KMS-11 (cell line): ENCODE measurements at regions not wholly inside any gene's neighbourhood (a gene's known extent, or its start where the extent isn't known, plus 50 kb on each side); places are given as distances from the start of the nearest gene placed in this dataset.

Experiments
- H2AFZ ChIP-seq: fragments of 200-600 bp; sonication (generic); 2 replicates; pipeline ENCODE4 v1.6.1; 2016; ENCODE audit warnings: antibody characterized with exemption, mixed run types, low read depth
- H3K27ac ChIP-seq: fragments of 200-600 bp; sonication (generic); 2 replicates; pipeline ENCODE4 v1.6.1; 2016; ENCODE audit warnings: mild to moderate bottlenecking, mixed run types
- H3K27me3 ChIP-seq: fragments of 200-600 bp; sonication (generic); 2 replicates; pipeline ENCODE4 v1.6.1; 2017; ENCODE audit warnings: mild to moderate bottlenecking, low read depth, mixed run types, moderate library complexity; ENCODE audit not compliant: insufficient read depth
- H3K36me3 ChIP-seq: fragments of 200-600 bp; sonication (generic); 2 replicates; pipeline ENCODE4 v1.6.1; 2017; ENCODE audit warnings: mild to moderate bottlenecking, mixed run types; ENCODE audit not compliant: insufficient read depth
- H3K4me1 ChIP-seq: fragments of 200-600 bp; sonication (generic); 2 replicates; pipeline ENCODE4 v1.6.1; 2016; ENCODE audit warnings: mild to moderate bottlenecking, low read depth, mixed run types; ENCODE audit not compliant: poor library complexity, severe bottlenecking
- H3K4me2 ChIP-seq: fragments of 200-600 bp; sonication (generic); 2 replicates; pipeline ENCODE4 v1.7.0; 2016; ENCODE audit warnings: mild to moderate bottlenecking, mixed run types
- H3K4me3 ChIP-seq: fragments of 200-600 bp; sonication (generic); IDR thresholded peaks from 2 replicates; pipeline ENCODE4 v1.6.1; 2017; ENCODE audit warnings: low read depth, low read length, mixed read lengths; ENCODE audit not compliant: insufficient read depth
- H3K79me2 ChIP-seq: fragments of 200-600 bp; sonication (generic); 2 replicates; pipeline ENCODE4 v1.6.1; 2016; ENCODE audit warnings: low read depth, mixed run types; ENCODE audit not compliant: insufficient read depth
- H3K9ac ChIP-seq: fragments of 200-600 bp; sonication (generic); 2 replicates; pipeline ENCODE4 v1.6.1; 2016; ENCODE audit warnings: mild to moderate bottlenecking, mixed run types
- H4K20me1 ChIP-seq: fragments of 200-600 bp; sonication (generic); 2 replicates; pipeline ENCODE4 v1.6.1; 2016; ENCODE audit warnings: mild to moderate bottlenecking, mixed run types; ENCODE audit not compliant: insufficient read depth
- CTCF ChIP-seq: fragments of 200-600 bp; sonication (generic); conservative IDR thresholded peaks from 2 replicates; pipeline ENCODE4 v1.6.1; 2017; ENCODE audit warnings: low read depth, mild to moderate bottlenecking, antibody characterized with exemption, low read length, moderate library complexity, mixed read lengths

DNA sequence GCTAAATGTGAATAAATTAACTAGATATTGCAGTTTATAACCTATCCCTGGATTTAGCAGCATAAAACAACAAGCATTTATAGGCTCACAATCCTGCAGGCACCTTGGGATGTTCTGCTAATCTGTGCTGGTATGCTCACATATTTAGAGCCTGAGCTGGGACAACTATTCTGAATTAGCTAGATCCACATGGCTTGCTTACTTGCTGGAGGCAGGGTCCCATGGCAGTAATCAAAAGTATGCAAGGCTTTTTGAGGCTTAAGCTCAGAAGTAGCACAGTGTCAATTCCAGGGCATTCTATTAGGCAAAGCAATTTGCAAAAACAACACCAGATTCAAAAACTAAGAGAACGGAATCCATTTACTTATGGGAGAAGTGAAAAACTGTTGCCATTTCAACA is 745.0 kb upstream of the ACO1 start:
- Histone ChIP-seq H3K9ac (no peak overlapping the region), H3K4me2 (no peak overlapping the region), H2AFZ (no peak overlapping the region), H3K4me1 (no peaks in the 10 kb centered on the region), H3K27ac (no peak overlapping the region), H3K27me3 (no peaks in the 10 kb centered on the region), H3K79me2 (no peaks in the 10 kb centered on the region), H3K36me3 (no peaks in the 10 kb centered on the region), H3K4me3 (no peak overlapping the region), H4K20me1 (no peaks in the 10 kb centered on the region)
- TF ChIP-seq CTCF: no peak

- H3K4me1 ChIP-seq: peaks cover 11% of the 10 kb centered on the region
- no peak for TF ChIP-seq CTCF
- no peak overlapping the region for H3K4me3 ChIP-seq
- no peak overlapping the region for H3K9ac ChIP-seq
- H4K20me1 ChIP-seq: no peaks in the 10 kb centered on the region
- H3K36me3 ChIP-seq: no peaks in the 10 kb centered on the region
- H3K27me3 ChIP-seq: no peaks in the 10 kb centered on the region
- no peak overlapping the region for H2AFZ ChIP-seq
- no peaks in the 10 kb centered on the region for H3K79me2 ChIP-seq
- H3K4me2 ChIP-seq: no peak overlapping the region
- no peak overlapping the region for H3K27ac ChIP-seq
These were observed 715.1 kb upstream of the ACO1 start for GRCh38 chr9:31669311-31669710.

- H3K27ac ChIP-seq: no peak overlapping the region
- H3K79me2 ChIP-seq: no peaks in the 10 kb centered on the region
- no peak for TF ChIP-seq CTCF
- no peak overlapping the region; the same call in 1 of the 2 replicates for H3K4me2 ChIP-seq
- no peak overlapping the region for H3K4me3 ChIP-seq
- no peaks in the 10 kb centered on the region for H4K20me1 ChIP-seq
- H2AFZ ChIP-seq: no peak overlapping the region
- H3K27me3 ChIP-seq: no peaks in the 10 kb centered on the region
- no peak overlapping the region for H3K9ac ChIP-seq
- no peaks in the 10 kb centered on the region for H3K36me3 ChIP-seq
- peaks cover 11% of the 10 kb centered on the region for H3K4me1 ChIP-seq
These were observed 713.4 kb upstream of the ACO1 start for GRCh38 chr9:31671011-31671410.

- H3K27ac ChIP-seq: no peak overlapping the region
- no peak overlapping the region for H3K4me2 ChIP-seq
- TF ChIP-seq CTCF: no peak
- no peak overlapping the region for H2AFZ ChIP-seq
- H4K20me1 ChIP-seq: no peaks in the 10 kb centered on the region
- no peaks in the 10 kb centered on the region for H3K79me2 ChIP-seq
- H3K27me3 ChIP-seq: no peaks in the 10 kb centered on the region
- H3K4me1 ChIP-seq: peaks cover 11% of the 10 kb centered on the region
- no peaks in the 10 kb centered on the region for H3K36me3 ChIP-seq
- H3K9ac ChIP-seq: no peak overlapping the region
- no peak overlapping the region for H3K4me3 ChIP-seq
These were observed 710.2 kb upstream of the ACO1 start for GRCh38 chr9:31674264-31674663.
